Keratinocyte (primary cell): ENCODE measurements at regions not wholly inside any gene's neighbourhood (a gene's known extent, or its start where the extent isn't known, plus 50 kb on each side); places are given as distances from the start of the nearest gene placed in this dataset.
"Not testable (repeated sequence)": the region's sequence is repeated elsewhere in the genome, so short reads cannot be mapped to it uniquely, and the experiment has no call there.

Experiments
- DNase-seq: peaks from one replicate; pipeline ENCODE4 v3.0.0-alpha.2; 2011; ENCODE audit warnings: low read depth, missing footprints, low spot score
- FAIRE-seq: peaks from 2 replicates; lab custom pipeline; 2011; peaks lifted over from hg19 to GRCh38; lab: Jason Lieb, UNC
- H2AFZ ChIP-seq: 2 replicates; pipeline ENCODE4 v1.6.0; 2012; ENCODE audit warnings: low read length, control low read depth, inconsistent platforms; ENCODE audit not compliant: control insufficient read depth
- H3K27ac ChIP-seq: 2 replicates; pipeline ENCODE4 v1.5.1; 2011; ENCODE audit warnings: low read length; ENCODE audit not compliant: control insufficient read depth, insufficient read depth
- H3K27me3 ChIP-seq: 3 replicates; pipeline ENCODE4 v1.6.0; 2011; ENCODE audit warnings: low read length; ENCODE audit not compliant: control insufficient read depth, insufficient read depth; ENCODE audit errors: extremely low read depth
- H3K36me3 ChIP-seq, 2 experiments: 2 replicates in 1 of 2; 3 replicates in 1 of 2; pipeline ENCODE4 v1.5.1; 2011; ENCODE audit warnings: low read length in 2 of 2, mild to moderate bottlenecking in 1 of 2; ENCODE audit not compliant: control insufficient read depth in 2 of 2, insufficient read depth in 2 of 2; ENCODE audit errors: extremely low read depth in 1 of 2
- H3K4me1 ChIP-seq: 3 replicates; pipeline ENCODE4 v1.5.1; 2011; ENCODE audit warnings: low read length; ENCODE audit not compliant: control insufficient read depth, insufficient read depth; ENCODE audit errors: extremely low read depth
- H3K4me2 ChIP-seq: 3 replicates; pipeline ENCODE4 v1.6.0; 2011; ENCODE audit warnings: low read depth, low read length; ENCODE audit not compliant: control insufficient read depth, insufficient read depth; ENCODE audit errors: extremely low read depth
- H3K4me3 ChIP-seq, 3 experiments: fragments of 200-600 bp in 1 of 3; sonication (generic) in 1 of 3; 2 replicates in 2 of 3; 3 replicates in 1 of 3; pipeline ENCODE4 v1.5.1; 2011 to 2016; ENCODE audit warnings: low read length in 3 of 3, mild to moderate bottlenecking in 3 of 3, control low read depth in 2 of 3, inconsistent platforms in 1 of 3, low read depth in 1 of 3, mixed read lengths in 1 of 3, mixed run types in 1 of 3, moderate library complexity in 1 of 3; ENCODE audit not compliant: control insufficient read depth in 2 of 3, insufficient read depth in 2 of 3; ENCODE audit errors: extremely low read depth in 1 of 3
- H3K79me2 ChIP-seq: 2 replicates; pipeline ENCODE4 v1.6.0; 2012; ENCODE audit warnings: low read length; ENCODE audit not compliant: control insufficient read depth, insufficient read depth
- H3K9ac ChIP-seq: 3 replicates; pipeline ENCODE4 v1.6.0; 2011; ENCODE audit warnings: low read length; ENCODE audit not compliant: control insufficient read depth, insufficient read depth; ENCODE audit errors: extremely low read depth
- H3K9me1 ChIP-seq: 3 replicates; pipeline ENCODE4 v1.6.0; 2011; ENCODE audit warnings: low read length; ENCODE audit not compliant: control insufficient read depth, insufficient read depth; ENCODE audit errors: extremely low read depth
- H3K9me3 ChIP-seq: 2 replicates; pipeline ENCODE4 v1.5.1; 2012; ENCODE audit warnings: low read depth, low read length; ENCODE audit not compliant: control insufficient read depth
- H4K20me1 ChIP-seq: 3 replicates; pipeline ENCODE4 v1.6.0; 2011; ENCODE audit warnings: low read length; ENCODE audit not compliant: control insufficient read depth, insufficient read depth; ENCODE audit errors: extremely low read depth
- CTCF ChIP-seq, 3 experiments: IDR thresholded peaks in 1 of 3; conservative IDR thresholded peaks in 1 of 3; optimal IDR thresholded peaks in 1 of 3; 2 replicates in 2 of 3; 3 replicates in 1 of 3; pipeline versions ENCODE3 to v1.5.1; 2011; ENCODE audit warnings: low read length in 3 of 3, mild to moderate bottlenecking in 3 of 3, moderate library complexity in 2 of 3, control low read depth in 1 of 3, inconsistent platforms in 1 of 3; ENCODE audit not compliant: insufficient read depth in 2 of 3; ENCODE audit errors: extremely low read depth in 1 of 3
- EZH2 ChIP-seq: IDR thresholded peaks from one replicate; pipeline ENCODE4 v1.6.1; 2012; ENCODE audit warnings: inconsistent platforms, mild to moderate bottlenecking, low read length, moderate library complexity
- dilution Hi-C: fragments of 300-500 bp; cut with MboI; formaldehyde crosslinking; loops from one replicate; pipeline ENCODE4 v1.7.0; 2020; ENCODE audit warnings: low sequenced_read_pairs; ENCODE audit not compliant: extremely low pct_ligation_motif_present

- Histone ChIP-seq H3K27ac (no peak overlapping the region), H3K9me3 (no peaks in the 10 kb centered on the region), H3K4me1 (no peaks in the 10 kb centered on the region), H3K36me3 (no peaks in the 10 kb centered on the region), H3K79me2 (no peaks in the 10 kb centered on the region), H3K27me3 (no peaks in the 10 kb centered on the region), H3K4me3 (no peak overlapping the region), H3K9ac (no peak overlapping the region), H3K9me1 (no peaks in the 10 kb centered on the region), H2AFZ (no peak overlapping the region), H3K4me2 (no peak overlapping the region), H4K20me1 (no peaks in the 10 kb centered on the region)
- FAIRE-seq = no peak
- TF ChIP-seq CTCF (optimal IDR thresholded peaks at IDR 0.05 in 1 of 3, IDR thresholded peaks at IDR 0.05 in 1 of 3, conservative IDR thresholded peaks at IDR 0.05 in 1 of 3; ENCODE audit: extremely low read depth in 1 of 3, insufficient read depth in 2 of 3, low read length in 3 of 3) (no peak), EZH2 (no peak)
- no peak for DNase-seq
- dilution Hi-C loops = no loop called here
Observed at GRCh38 chr7:21338728-21339164, 89.1 kb upstream of the SP4 start.

GRCh38 chr7:21344900-21345299 lies 83.0 kb upstream of the SP4 start:
- dilution Hi-C loops, H3K36me3 ChIP-seq, DNase-seq, H3K9me1 ChIP-seq, H3K4me2 ChIP-seq, H3K79me2 ChIP-seq, H3K4me3 ChIP-seq, H2AFZ ChIP-seq, H3K27ac ChIP-seq, H3K9ac ChIP-seq, H3K9me3 ChIP-seq, H3K27me3 ChIP-seq, H3K4me1 ChIP-seq, H4K20me1 ChIP-seq, FAIRE-seq: not testable (repeated sequence)

- Histone ChIP-seq H3K4me1 (no peaks in the 10 kb centered on the region), H3K9me3 (no peaks in the 10 kb centered on the region), H3K27me3 (no peaks in the 10 kb centered on the region), H3K4me3 (no peak overlapping the region), H3K27ac (no peak overlapping the region), H3K9me1 (no peaks in the 10 kb centered on the region), H3K36me3 (no peaks in the 10 kb centered on the region), H3K79me2 (no peaks in the 10 kb centered on the region), H3K4me2 (no peak overlapping the region), H4K20me1 (no peaks in the 10 kb centered on the region), H2AFZ (no peak overlapping the region), H3K9ac (no peak overlapping the region)
- dilution Hi-C loops = no loop called here
- FAIRE-seq (no peak), DNase-seq (no peak)
- TF ChIP-seq EZH2 (no peak), CTCF (optimal IDR thresholded peaks at IDR 0.05 in 1 of 3, IDR thresholded peaks at IDR 0.05 in 1 of 3, conservative IDR thresholded peaks at IDR 0.05 in 1 of 3; ENCODE audit: extremely low read depth in 1 of 3, insufficient read depth in 2 of 3, low read length in 3 of 3) (no peak)
Observed at GRCh38 chr7:21345361-21345760, 82.5 kb upstream of the SP4 start.
